Tibial nerve (tissue), 4 donors: ENCODE measurements at regions not wholly inside any gene's neighbourhood (a gene's known extent, or its start where the extent isn't known, plus 50 kb on each side); places are given as distances from the start of the nearest gene placed in this dataset.

ENCODE experiments used
- DNase-seq, 2 donors: peaks; one replicate each; pipeline ENCODE4 v3.0.0-alpha.2; 2019; ENCODE audit warnings: low spot score in 2 of 2
- H3K27ac ChIP-seq, 4 donors: fragments of 200-600 bp; sonication (generic) in 3 of 4; one replicate each; pipeline ENCODE4 v1.5.1; 2017 to 2019; ENCODE audit warnings: mild to moderate bottlenecking in 1 of 4
- H3K27me3 ChIP-seq, 2 donors: fragments of 200-600 bp; sonication (generic) in 1 of 2; one replicate each; pipeline versions ENCODE4 v1.5.1 to v1.6.0; 2017 to 2019
- H3K36me3 ChIP-seq, 3 donors: fragments of 200-600 bp; sonication (generic); one replicate each; pipeline ENCODE4 v1.5.1; 2018 to 2019
- H3K4me1 ChIP-seq, 4 donors: fragments of 200-600 bp; sonication (generic) in 3 of 4; one replicate each; pipeline ENCODE4 v1.5.1; 2017 to 2019
- H3K4me3 ChIP-seq, 4 donors: fragments of 200-600 bp; sonication (generic) in 3 of 4; one replicate each; pipeline ENCODE4 v1.5.1; 2017 to 2019; ENCODE audit warnings: mild to moderate bottlenecking in 1 of 4, moderate library complexity in 1 of 4
- H3K9me3 ChIP-seq, 4 donors: fragments of 200-600 bp; sonication (generic) in 3 of 4; one replicate each; pipeline ENCODE4 v1.5.1; 2017 to 2019
- CTCF ChIP-seq, 5 experiments: fragments of 200-600 bp in 3 of 5; fragments of 450-650 bp in 2 of 5; sonication (generic) in 3 of 5; IDR thresholded peaks; one replicate each; pipeline ENCODE4 v1.5.1; 2016 to 2019; ENCODE audit warnings: antibody characterized with exemption in 5 of 5, mild to moderate bottlenecking in 3 of 5, moderate library complexity in 2 of 5
- EP300 ChIP-seq, 2 donors: sonication (generic); formaldehyde crosslinking; IDR thresholded peaks; one replicate each; pipeline ENCODE4 v1.6.1; 2017; ENCODE audit warnings: antibody characterized with exemption in 2 of 2, mild to moderate bottlenecking in 1 of 2
- POLR2A ChIP-seq, 2 donors: fragments of 450-650 bp; IDR thresholded peaks; one replicate each; pipeline ENCODE4 v1.6.1; 2017; ENCODE audit warnings: antibody characterized with exemption in 2 of 2, mild to moderate bottlenecking in 2 of 2, moderate library complexity in 2 of 2
- WGBS, 2 donors: methylation state at CpG; one replicate each; pipeline ENCODE4 v1.1.5; 2018; 5-methylcytosine and 5-hydroxymethylcytosine counted together

GRCh38 chr3:28089527-28089897 lies 151.9 kb upstream of the CMC1 start:
- 71 to 79% methylated on average over 2 of the region's 2 CpGs for WGBS, 2 donors
- no peaks in the 10 kb centered on the region for H3K4me1 ChIP-seq
- H3K27ac ChIP-seq: no peak overlapping the region
- no peak overlapping the region for H3K4me3 ChIP-seq
- no peak for DNase-seq
- no peaks in the 10 kb centered on the region for H3K27me3 ChIP-seq
- no peaks in the 10 kb centered on the region for H3K36me3 ChIP-seq
- peaks cover 0 to 21% (median 0%) of the 10 kb centered on the region in 4 donors for H3K9me3 ChIP-seq
- TF ChIP-seq POLR2A (IDR thresholded peaks at IDR 0.05) (no peak), EP300 (IDR thresholded peaks at IDR 0.05) (no peak), CTCF (IDR thresholded peaks at IDR 0.05) (no peak)

GRCh38 chr3:28099296-28099695 lies 142.1 kb upstream of the CMC1 start:
- no peak for TF ChIP-seq CTCF (IDR thresholded peaks at IDR 0.05)
- no peak for TF ChIP-seq EP300 (IDR thresholded peaks at IDR 0.05)
- TF ChIP-seq POLR2A (IDR thresholded peaks at IDR 0.05): no peak

GRCh38 chr3:28101705-28102104 lies 139.7 kb upstream of the CMC1 start:
- no peak for DNase-seq
- no peaks in the 10 kb centered on the region for H3K4me1 ChIP-seq
- H3K27me3 ChIP-seq: no peaks in the 10 kb centered on the region
- no peak overlapping the region for H3K27ac ChIP-seq
- H3K36me3 ChIP-seq: no peaks in the 10 kb centered on the region
- H3K9me3 ChIP-seq: peaks cover 0 to 24% (median 6%) of the 10 kb centered on the region in 4 donors
- no peak overlapping the region for H3K4me3 ChIP-seq
- no peak for TF ChIP-seq POLR2A (IDR thresholded peaks at IDR 0.05)
- TF ChIP-seq CTCF (IDR thresholded peaks at IDR 0.05): no peak
- no peak for TF ChIP-seq EP300 (IDR thresholded peaks at IDR 0.05)
- 55 to 64% methylated on average over 1 of the region's 1 CpG for WGBS, 2 donors

More at GRCh38 chr3:28099296-28099695, 142.1 kb upstream of the CMC1 start:
- no peak overlapping the region for H3K4me3 ChIP-seq
- H3K9me3 ChIP-seq: peaks cover 0 to 29% (median 6%) of the 10 kb centered on the region in 4 donors
- no peaks in the 10 kb centered on the region for H3K27me3 ChIP-seq
- H3K4me1 ChIP-seq: no peaks in the 10 kb centered on the region
- H3K27ac ChIP-seq: no peak overlapping the region
- WGBS, 2 donors: 91 to 93% methylated on average over 2 of the region's 2 CpGs
- no peak for DNase-seq
- no peaks in the 10 kb centered on the region for H3K36me3 ChIP-seq

- DNase-seq: no peak
- Histone ChIP-seq H3K4me1 (no peaks in the 10 kb centered on the region), H3K36me3 (no peaks in the 10 kb centered on the region), H3K27ac (no peak overlapping the region), H3K9me3 (peaks cover 0 to 19% (median 6%) of the 10 kb centered on the region in 4 donors), H3K4me3 (no peak overlapping the region), H3K27me3 (no peaks in the 10 kb centered on the region)
- 50 to 61% methylated on average over 3 of the region's 3 CpGs for WGBS, 2 donors
- no peak for TF ChIP-seq EP300 (IDR thresholded peaks at IDR 0.05)
- TF ChIP-seq CTCF (IDR thresholded peaks at IDR 0.05): no peak
- TF ChIP-seq POLR2A (IDR thresholded peaks at IDR 0.05): no peak
Measured at GRCh38 chr3:28103861-28104260, 137.6 kb upstream of the CMC1 start.

GRCh38 chr3:28104896-28105534 lies 136.4 kb upstream of the CMC1 start:
- Histone ChIP-seq H3K4me3 (no peak overlapping the region), H3K27ac (no peak overlapping the region), H3K36me3 (no peaks in the 10 kb centered on the region), H3K4me1 (no peaks in the 10 kb centered on the region), H3K27me3 (no peaks in the 10 kb centered on the region), H3K9me3 (peaks cover 0 to 8% (median 2%) of the 10 kb centered on the region in 4 donors)
- TF ChIP-seq EP300 (IDR thresholded peaks at IDR 0.05) (no peak), CTCF (IDR thresholded peaks at IDR 0.05) (no peak), POLR2A (IDR thresholded peaks at IDR 0.05) (no peak)
- DNase-seq: no peak
- 82 to 88% methylated on average over 11 of the region's 11 CpGs for WGBS, 2 donors
